ENCODE measurements at regions not wholly inside any gene's neighbourhood (a gene's known extent, or its start where the extent isn't known, plus 50 kb on each side); places are given as distances from the start of the nearest gene placed in this dataset.
"Not testable (repeated sequence)": the region's sequence is repeated elsewhere in the genome, so short reads cannot be mapped to it uniquely, and the experiment has no call there.

GRCh38 chr3:161920196-161920595 lies 423.6 kb downstream of the OTOL1 start:
- DNase-seq: no peak

GRCh38 chr3:161925749-161926360 lies 429.2 kb downstream of the OTOL1 start:
- DNase-seq: no peak

- DNase-seq: no peak
Measured at GRCh38 chr3:161927131-161927530, 430.5 kb downstream of the OTOL1 start.

- no peak for DNase-seq
Measured at GRCh38 chr3:161939918-161940620, 443.5 kb downstream of the OTOL1 start.

- DNase-seq: no peak
Measured at GRCh38 chr3:161940621-161940965, 444.0 kb downstream of the OTOL1 start.

GRCh38 chr3:161941891-161942290 lies 445.3 kb downstream of the OTOL1 start:
- DNase-seq: no peak

- not testable (repeated sequence) for DNase-seq
Measured at GRCh38 chr3:161943801-161944345, 447.3 kb downstream of the OTOL1 start.

- DNase-seq: no peak
Measured at GRCh38 chr3:161946443-161946960, 449.9 kb downstream of the OTOL1 start.

- DNase-seq: no peak
Measured at GRCh38 chr3:161950318-161950868, 453.8 kb downstream of the OTOL1 start.

GRCh38 chr3:161957467-161957866 lies 460.9 kb downstream of the OTOL1 start:
- DNase-seq: no peak

- no peak for DNase-seq
Measured at GRCh38 chr3:161964857-161965256, 468.2 kb downstream of the OTOL1 start.

GRCh38 chr3:161969867-161970266 lies 473.3 kb downstream of the OTOL1 start:
- DNase-seq: no peak

GRCh38 chr3:161975201-161975600 lies 478.6 kb downstream of the OTOL1 start:
- no peak for DNase-seq

- DNase-seq: no peak
Measured at GRCh38 chr3:161977063-161977462, 480.5 kb downstream of the OTOL1 start.

- no peak for DNase-seq
Measured at GRCh38 chr3:161977850-161978249, 481.2 kb downstream of the OTOL1 start.

- no peak for DNase-seq
Measured at GRCh38 chr3:161987933-161988332, 491.3 kb downstream of the OTOL1 start.

GRCh38 chr3:161989012-161989411 lies 492.4 kb downstream of the OTOL1 start:
- no peak for DNase-seq

GRCh38 chr3:161990036-161990435 lies 493.4 kb downstream of the OTOL1 start:
- DNase-seq: no peak

GRCh38 chr3:161991901-161992540 lies 495.4 kb downstream of the OTOL1 start:
- no peak for DNase-seq

- no peak for DNase-seq
Measured at GRCh38 chr3:161999846-162000245, 503.2 kb downstream of the OTOL1 start.

GRCh38 chr3:162007722-162008121 lies 511.1 kb downstream of the OTOL1 start:
- no peak for DNase-seq

GRCh38 chr3:162012633-162013032 lies 516.0 kb downstream of the OTOL1 start:
- no peak for DNase-seq

- DNase-seq: no peak
Measured at GRCh38 chr3:162014284-162014683, 517.7 kb downstream of the OTOL1 start.

- no peak for DNase-seq
Measured at GRCh38 chr3:162015856-162016255, 519.2 kb downstream of the OTOL1 start.
